ENCODE measurements at regions not wholly inside any gene's neighbourhood (a gene's known extent, or its start where the extent isn't known, plus 50 kb on each side); places are given as distances from the start of the nearest gene placed in this dataset.

- TF ChIP-seq POLR2A (IDR thresholded peaks at IDR 0.05) (no peak), CTCF (IDR thresholded peaks at IDR 0.05) (no peak)
Observed at GRCh38 chr3:132840201-132840700, 118.0 kb upstream of the NPHP3 start.

Data from right lobe of liver (tissue), 4 donors.